AML-193 (cell line): ENCODE measurements at regions not wholly inside any gene's neighbourhood (a gene's known extent, or its start where the extent isn't known, plus 50 kb on each side); places are given as distances from the start of the nearest gene placed in this dataset.

Source experiments
- DNase-seq, 2 experiments: peaks; one replicate each; lab custom pipeline; 2025; lab: John Stamatoyannopoulos, UW

GRCh38 chr2:204177977-204178522, 241.5 kb downstream of the ICOS start:
- DNase-seq: peak; percentile 26 to 29

GRCh38 chr2:204180649-204181048, 244.1 kb downstream of the ICOS start:
- no peak for DNase-seq

- no peak for DNase-seq
Observed at GRCh38 chr2:204183608-204184007, 247.0 kb downstream of the ICOS start.

GRCh38 chr2:204184226-204184625, 247.7 kb downstream of the ICOS start:
- DNase-seq: no peak

GRCh38 chr2:204187229-204188083, 250.9 kb downstream of the ICOS start:
- DNase-seq: no peak

GRCh38 chr2:204191574-204191973, 255.0 kb downstream of the ICOS start:
- no peak for DNase-seq

GRCh38 chr2:204195498-204195897, 258.9 kb downstream of the ICOS start:
- no peak for DNase-seq

GRCh38 chr2:204197336-204198005, 260.9 kb downstream of the ICOS start:
- no peak for DNase-seq

GRCh38 chr2:204199357-204199756, 262.8 kb downstream of the ICOS start:
- no peak for DNase-seq

- DNase-seq: no peak
Observed at GRCh38 chr2:204201507-204201906, 264.9 kb downstream of the ICOS start.

GRCh38 chr2:204202253-204202652, 265.7 kb downstream of the ICOS start:
- DNase-seq: no peak

GRCh38 chr2:204203704-204204103, 267.1 kb downstream of the ICOS start:
- DNase-seq: no peak

GRCh38 chr2:204205082-204205481, 268.5 kb downstream of the ICOS start:
- DNase-seq: no peak

GRCh38 chr2:204205538-204205937, 269.0 kb downstream of the ICOS start:
- DNase-seq: no peak

- DNase-seq: no peak
Observed at GRCh38 chr2:204207866-204208265, 271.3 kb downstream of the ICOS start.

GRCh38 chr2:204213588-204213987, 277.0 kb downstream of the ICOS start:
- no peak for DNase-seq

GRCh38 chr2:204218040-204218439, 281.5 kb downstream of the ICOS start:
- no peak for DNase-seq

GRCh38 chr2:204219196-204219595, 282.6 kb downstream of the ICOS start:
- DNase-seq: no peak

- DNase-seq: no peak
Observed at GRCh38 chr2:204220896-204221295, 284.3 kb downstream of the ICOS start.

GRCh38 chr2:204223046-204223445, 286.5 kb downstream of the ICOS start:
- DNase-seq: no peak

- DNase-seq: no peak
Observed at GRCh38 chr2:204223544-204223943, 287.0 kb downstream of the ICOS start.

GRCh38 chr2:204225671-204226073, 289.1 kb downstream of the ICOS start:
- DNase-seq: no peak

- no peak for DNase-seq
Observed at GRCh38 chr2:204226305-204226880, 289.8 kb downstream of the ICOS start.
